Stimulated activated naive B cell treated with anti-CD40 and anti-IgM and Interleukin-4, amounts not matched to agents 10 μg/mL and 1 μg/mL and 100 μg/mL, for 72 hours (primary cell): ENCODE measurements at regions not wholly inside any gene's neighbourhood (a gene's known extent, or its start where the extent isn't known, plus 50 kb on each side); places are given as distances from the start of the nearest gene placed in this dataset.

Experiments
- ATAC-seq, 2 donors: fragments of 150-1000 bp; cut with Tn5 transposase; replicated peaks; 2 replicates each; pipeline ENCODE4 v1.10.0; 2021; ENCODE audit warnings: moderate library complexity in 1 of 2
- DNase-seq: peaks from one replicate; pipeline ENCODE4 v3.0.0; 2021
- H3K27ac Mint-ChIP-seq: one replicate; pipeline ENCODE4 v1.8.0; 2022; ENCODE audit warnings: mild to moderate bottlenecking, mixed read lengths
- H3K27me3 Mint-ChIP-seq, 2 donors: one replicate each; pipeline ENCODE4 v1.8.0; 2022; ENCODE audit warnings: mixed read lengths in 2 of 2
- H3K36me3 Mint-ChIP-seq, 2 donors: one replicate each; pipeline ENCODE4 v1.8.0; 2022; ENCODE audit warnings: mixed read lengths in 2 of 2, mild to moderate bottlenecking in 1 of 2
- H3K4me1 Mint-ChIP-seq, 2 donors: one replicate each; pipeline ENCODE4 v1.8.0; 2022; ENCODE audit warnings: mixed read lengths in 2 of 2, mild to moderate bottlenecking in 1 of 2
- H3K4me3 Mint-ChIP-seq, 2 donors: one replicate each; pipeline ENCODE4 v1.8.0; 2022; ENCODE audit warnings: mild to moderate bottlenecking in 2 of 2, mixed read lengths in 2 of 2, moderate library complexity in 1 of 2
- H3K9me3 Mint-ChIP-seq, 2 donors: one replicate each; pipeline ENCODE4 v1.8.0; 2022; ENCODE audit warnings: mixed read lengths in 2 of 2, mild to moderate bottlenecking in 1 of 2

DNA sequence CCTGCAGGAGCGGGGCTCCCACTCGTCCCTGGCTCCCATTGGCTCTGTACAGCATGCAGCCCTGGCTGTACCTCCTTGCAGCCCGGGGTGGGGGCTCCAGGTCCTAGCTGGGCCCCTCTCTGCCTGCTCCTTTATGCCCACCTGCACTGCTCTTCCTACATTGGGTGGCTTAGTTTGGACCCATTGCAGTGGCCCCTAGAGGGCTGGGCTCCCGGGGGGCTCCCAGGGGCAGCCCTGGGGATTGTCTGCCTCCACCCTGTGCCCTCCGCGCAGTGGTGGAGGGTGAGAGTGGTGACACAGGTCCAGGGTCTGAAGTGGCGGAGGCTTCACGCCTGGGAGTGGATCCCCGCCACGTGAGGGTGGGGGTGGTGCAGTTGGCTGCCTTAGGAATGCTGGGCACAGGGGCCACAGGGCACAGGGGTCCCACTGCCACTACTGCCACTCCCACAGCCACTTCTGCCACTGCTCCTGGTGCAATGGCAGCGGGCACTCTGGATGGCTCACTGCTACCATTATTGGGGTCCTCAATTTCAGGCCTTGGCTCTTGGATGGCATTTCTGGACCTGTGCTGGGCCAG, 177.1 kb downstream of the ARL4A start:
- H3K36me3 Mint-ChIP-seq: no peaks in the 10 kb centered on the region
- DNase-seq (no peak), ATAC-seq (no peak)
- no peaks in the 10 kb centered on the region for H3K27me3 Mint-ChIP-seq
- no peak overlapping the region for H3K4me3 Mint-ChIP-seq
- no peaks in the 10 kb centered on the region for H3K9me3 Mint-ChIP-seq
- no peak overlapping the region for H3K27ac Mint-ChIP-seq
- H3K4me1 Mint-ChIP-seq: no peaks in the 10 kb centered on the region

DNA sequence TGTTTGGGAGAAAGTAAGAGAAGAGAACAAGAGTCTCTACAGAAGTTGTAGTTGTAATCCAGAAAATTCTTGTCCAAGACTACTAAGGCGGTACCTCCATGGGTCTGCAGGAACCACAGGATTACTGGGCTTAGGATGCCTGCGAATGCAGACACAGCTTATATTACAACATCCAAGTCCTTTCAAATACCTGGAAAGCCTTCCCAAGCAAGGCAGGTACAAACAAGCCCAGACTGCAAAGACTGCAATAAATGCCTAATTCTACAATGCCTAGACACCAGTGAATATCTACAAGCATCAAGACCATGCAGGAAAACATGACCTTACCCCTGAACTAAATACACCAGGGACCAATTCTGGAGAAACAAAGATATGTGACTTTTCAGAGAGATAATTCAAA, 178.2 kb downstream of the ARL4A start:
- no peak for ATAC-seq
- Mint-ChIP-seq H3K27me3 (no peaks in the 10 kb centered on the region), H3K4me1 (no peaks in the 10 kb centered on the region), H3K9me3 (no peaks in the 10 kb centered on the region), H3K4me3 (no peak overlapping the region), H3K36me3 (no peaks in the 10 kb centered on the region), H3K27ac (no peak overlapping the region)
- no peak for DNase-seq

DNA sequence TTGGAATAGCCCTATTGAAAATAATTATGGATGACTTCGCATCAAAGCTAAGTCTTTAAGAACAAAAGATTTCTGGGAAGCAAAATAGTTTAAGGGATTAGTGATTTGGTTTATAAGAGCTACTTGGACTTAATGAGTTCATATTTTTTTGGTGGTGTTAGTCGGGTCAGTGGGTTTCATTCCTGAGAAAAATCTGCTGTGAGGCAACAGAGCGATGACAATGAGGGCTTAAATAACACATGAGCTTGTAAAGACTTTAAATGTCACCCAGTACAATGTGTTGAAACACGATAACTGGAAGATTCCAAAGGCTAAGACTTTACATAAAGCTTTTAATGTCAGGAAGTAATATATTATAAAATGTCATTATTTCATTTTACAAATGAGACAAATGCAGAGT, 178.8 kb downstream of the ARL4A start:
- DNase-seq: no peak
- Mint-ChIP-seq H3K36me3 (no peaks in the 10 kb centered on the region), H3K27ac (no peak overlapping the region), H3K27me3 (no peaks in the 10 kb centered on the region), H3K4me1 (no peaks in the 10 kb centered on the region), H3K9me3 (no peaks in the 10 kb centered on the region), H3K4me3 (no peak overlapping the region)
- ATAC-seq: no peak

DNA sequence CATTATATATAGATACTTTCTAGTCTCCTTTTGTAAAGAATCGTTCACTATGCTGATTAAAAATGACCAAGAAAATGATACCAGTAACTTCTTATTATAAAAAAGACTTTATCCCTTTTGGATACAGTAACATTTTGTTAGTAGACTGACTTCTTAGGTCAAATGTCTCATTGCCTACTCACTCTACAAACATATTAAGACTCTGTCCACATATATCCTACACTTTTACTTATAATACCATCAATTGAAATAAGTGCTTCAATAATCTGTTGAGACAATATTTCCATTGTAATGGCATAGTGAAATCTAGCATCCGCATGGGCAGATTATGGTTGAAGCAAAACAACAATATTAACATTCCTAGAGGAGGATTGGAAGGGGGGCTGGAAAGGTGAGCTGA, 180.6 kb downstream of the ARL4A start:
- Mint-ChIP-seq H3K4me1 (no peaks in the 10 kb centered on the region), H3K36me3 (no peaks in the 10 kb centered on the region), H3K4me3 (no peak overlapping the region), H3K9me3 (no peaks in the 10 kb centered on the region), H3K27me3 (no peaks in the 10 kb centered on the region), H3K27ac (no peak overlapping the region)
- DNase-seq (no peak), ATAC-seq (no peak)

DNA sequence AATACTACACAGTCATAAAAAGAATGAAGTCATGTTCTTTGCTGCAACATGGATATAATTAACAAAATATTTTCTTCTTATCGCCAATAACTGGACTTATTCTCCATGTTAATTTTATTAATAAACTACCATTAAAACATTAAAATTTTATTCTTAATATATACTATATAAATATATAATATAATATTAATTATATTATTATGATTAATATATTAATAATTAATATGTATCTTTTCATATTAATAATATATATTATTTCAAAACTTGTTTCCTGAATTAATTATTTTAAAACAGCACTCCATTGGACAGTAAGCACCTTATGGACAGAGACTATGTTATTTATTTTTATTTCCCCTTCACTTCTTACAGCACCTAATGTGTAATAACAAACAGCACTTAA, 182.8 kb downstream of the ARL4A start:
- H3K4me1 Mint-ChIP-seq: no peaks in the 10 kb centered on the region
- H3K36me3 Mint-ChIP-seq: no peaks in the 10 kb centered on the region
- no peak for DNase-seq
- H3K4me3 Mint-ChIP-seq: no peak overlapping the region
- H3K27me3 Mint-ChIP-seq: no peaks in the 10 kb centered on the region
- H3K27ac Mint-ChIP-seq: no peak overlapping the region
- no peak for ATAC-seq
- H3K9me3 Mint-ChIP-seq: no peaks in the 10 kb centered on the region

DNA sequence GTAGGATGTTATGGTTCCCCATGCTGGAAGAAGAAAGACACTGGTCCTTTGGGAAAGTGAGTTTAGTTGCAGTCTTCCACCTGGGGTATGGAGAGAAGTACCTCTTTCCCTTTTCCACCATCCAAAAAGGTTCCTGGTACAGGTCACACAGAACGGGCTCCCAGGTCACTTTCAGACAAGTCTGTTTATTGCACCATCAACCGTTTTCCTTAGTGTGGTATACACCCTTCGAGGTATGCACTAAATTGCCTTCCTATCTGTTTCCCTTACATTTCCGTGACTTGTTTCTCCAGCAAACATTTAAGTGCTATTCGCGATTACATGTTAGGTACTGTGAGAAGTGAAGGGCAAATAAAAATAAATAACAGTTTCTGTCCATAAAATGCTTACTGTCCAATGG, 185.1 kb downstream of the ARL4A start:
- H3K27ac Mint-ChIP-seq: no peak overlapping the region
- no peaks in the 10 kb centered on the region for H3K27me3 Mint-ChIP-seq
- H3K9me3 Mint-ChIP-seq: no peaks in the 10 kb centered on the region
- no peaks in the 10 kb centered on the region for H3K4me1 Mint-ChIP-seq
- H3K4me3 Mint-ChIP-seq: no peak overlapping the region
- no peaks in the 10 kb centered on the region for H3K36me3 Mint-ChIP-seq
- no peak for ATAC-seq
- no peak for DNase-seq

DNA sequence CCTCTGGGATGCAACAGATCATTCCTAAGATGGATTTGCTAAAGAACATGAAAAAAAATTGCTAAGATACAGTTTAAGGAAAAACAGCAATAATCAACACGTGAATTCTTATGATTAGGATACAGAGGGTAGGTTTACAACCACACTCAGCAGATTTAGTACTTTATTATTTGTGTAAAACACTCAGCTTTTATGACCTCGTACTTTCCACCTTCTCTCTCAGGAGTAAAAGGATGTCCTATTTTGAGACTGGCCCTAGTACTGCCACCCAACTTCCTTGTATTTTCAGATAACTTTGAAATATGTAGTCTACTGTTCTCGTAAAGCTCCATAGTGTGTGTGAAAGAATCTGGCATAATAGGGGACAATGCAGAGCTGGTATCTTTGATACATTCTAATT, 186.1 kb downstream of the ARL4A start:
- Mint-ChIP-seq H3K9me3 (no peaks in the 10 kb centered on the region), H3K36me3 (no peaks in the 10 kb centered on the region), H3K27ac (no peak overlapping the region), H3K4me3 (no peak overlapping the region), H3K27me3 (no peaks in the 10 kb centered on the region), H3K4me1 (no peaks in the 10 kb centered on the region)
- ATAC-seq: no peak
- no peak for DNase-seq

DNA sequence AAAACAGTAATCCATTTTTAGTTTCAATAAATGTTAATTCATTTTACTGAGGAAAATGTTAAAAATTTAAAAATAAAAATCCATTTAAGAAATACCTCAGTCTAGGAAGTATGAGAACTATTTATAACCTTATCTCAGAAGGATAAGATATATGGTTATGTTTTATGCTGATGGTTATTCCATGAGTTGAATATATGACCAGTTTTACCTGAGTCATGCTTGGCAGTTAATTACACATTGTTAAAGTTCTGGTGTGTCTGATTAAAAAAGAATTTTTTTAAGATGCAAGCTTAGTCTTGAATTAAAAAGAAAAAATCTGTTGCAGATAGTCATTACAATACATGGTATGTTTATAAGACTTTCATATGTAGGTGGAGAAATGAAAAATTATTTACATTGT, 191.7 kb downstream of the ARL4A start:
- H3K4me3 Mint-ChIP-seq: no peak overlapping the region
- H3K36me3 Mint-ChIP-seq: no peaks in the 10 kb centered on the region
- H3K4me1 Mint-ChIP-seq: peaks cover 1 to 5% of the 10 kb centered on the region in 2 donors
- DNase-seq: no peak
- peaks cover 3 to 6% of the 10 kb centered on the region in 2 donors for H3K9me3 Mint-ChIP-seq
- no peak overlapping the region for H3K27ac Mint-ChIP-seq
- H3K27me3 Mint-ChIP-seq: no peaks in the 10 kb centered on the region
- no peak for ATAC-seq

DNA sequence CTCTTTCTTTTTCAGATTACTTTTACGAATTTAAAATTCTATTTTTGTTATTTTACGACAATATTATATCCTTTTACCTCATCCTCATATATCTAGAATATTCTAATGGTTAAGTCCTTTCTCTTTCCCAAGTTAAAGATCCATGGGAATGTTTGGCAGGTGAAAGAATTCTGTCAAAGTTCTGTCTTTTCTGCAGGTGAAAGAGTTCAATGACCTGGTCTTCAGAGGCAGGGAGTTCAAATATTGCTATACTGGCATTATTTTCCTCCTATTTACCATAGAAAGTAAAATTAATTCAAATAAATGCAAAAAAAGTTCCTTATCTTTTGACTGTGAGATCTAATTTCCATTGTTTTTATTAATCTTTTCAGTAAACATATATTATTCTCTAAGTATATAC, 194.3 kb downstream of the ARL4A start:
- peaks cover 3 to 6% of the 10 kb centered on the region in 2 donors for H3K9me3 Mint-ChIP-seq
- H3K4me3 Mint-ChIP-seq: no peak overlapping the region
- no peaks in the 10 kb centered on the region for H3K27me3 Mint-ChIP-seq
- DNase-seq (no peak), ATAC-seq (no peak)
- peaks cover 1 to 5% of the 10 kb centered on the region in 2 donors for H3K4me1 Mint-ChIP-seq
- H3K27ac Mint-ChIP-seq: no peak overlapping the region
- no peaks in the 10 kb centered on the region for H3K36me3 Mint-ChIP-seq

DNA sequence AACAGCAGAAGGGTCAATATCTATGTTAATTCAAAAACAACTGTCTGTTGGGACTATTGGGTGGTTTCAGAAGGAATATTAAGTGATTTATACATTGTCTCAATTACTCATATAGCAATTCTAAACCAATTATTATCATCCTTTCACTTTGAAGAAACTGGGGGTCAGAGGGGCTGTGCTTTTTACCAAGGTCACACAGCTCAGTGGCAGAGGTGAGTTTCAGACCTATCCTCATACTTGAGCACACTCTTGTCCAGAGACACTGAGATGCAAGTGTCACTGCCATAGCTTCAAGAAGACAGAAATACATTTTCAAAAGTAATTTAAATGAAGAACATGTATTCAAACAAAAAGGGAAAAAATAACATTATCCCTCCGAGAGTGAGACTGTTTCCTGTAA, 195.3 kb downstream of the ARL4A start:
- no peaks in the 10 kb centered on the region for H3K27me3 Mint-ChIP-seq
- no peak for DNase-seq
- no peaks in the 10 kb centered on the region for H3K36me3 Mint-ChIP-seq
- no peak for ATAC-seq
- H3K27ac Mint-ChIP-seq: no peak overlapping the region
- H3K4me1 Mint-ChIP-seq: peaks cover 1 to 5% of the 10 kb centered on the region in 2 donors
- peaks cover 3 to 6% of the 10 kb centered on the region in 2 donors for H3K9me3 Mint-ChIP-seq
- H3K4me3 Mint-ChIP-seq: no peak overlapping the region

DNA sequence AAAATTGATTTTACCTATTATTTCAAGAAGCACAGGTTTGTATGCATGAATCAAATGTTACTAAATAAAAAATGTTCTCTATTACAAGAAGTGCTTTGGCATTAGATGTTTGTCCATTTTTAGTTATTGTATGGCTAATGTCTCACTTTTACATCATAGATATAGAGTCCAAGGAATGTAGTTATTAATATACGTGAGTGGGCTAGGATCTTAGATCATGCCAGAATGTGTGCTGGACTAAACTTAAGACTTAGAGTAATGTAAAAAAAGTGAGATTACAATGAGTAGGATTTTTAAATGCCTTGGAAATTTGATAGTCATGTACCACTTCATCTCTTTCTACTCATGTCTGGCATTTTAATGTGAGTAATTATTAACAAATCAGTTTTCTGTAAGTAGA, 196.6 kb downstream of the ARL4A start:
- Mint-ChIP-seq H3K9me3 (peaks cover 3 to 6% of the 10 kb centered on the region in 2 donors), H3K27me3 (peaks cover 0 to 7% of the 10 kb centered on the region in 2 donors), H3K36me3 (no peaks in the 10 kb centered on the region), H3K4me1 (peaks cover 1 to 5% of the 10 kb centered on the region in 2 donors), H3K4me3 (no peak overlapping the region), H3K27ac (no peak overlapping the region)
- no peak for DNase-seq
- no peak for ATAC-seq

DNA sequence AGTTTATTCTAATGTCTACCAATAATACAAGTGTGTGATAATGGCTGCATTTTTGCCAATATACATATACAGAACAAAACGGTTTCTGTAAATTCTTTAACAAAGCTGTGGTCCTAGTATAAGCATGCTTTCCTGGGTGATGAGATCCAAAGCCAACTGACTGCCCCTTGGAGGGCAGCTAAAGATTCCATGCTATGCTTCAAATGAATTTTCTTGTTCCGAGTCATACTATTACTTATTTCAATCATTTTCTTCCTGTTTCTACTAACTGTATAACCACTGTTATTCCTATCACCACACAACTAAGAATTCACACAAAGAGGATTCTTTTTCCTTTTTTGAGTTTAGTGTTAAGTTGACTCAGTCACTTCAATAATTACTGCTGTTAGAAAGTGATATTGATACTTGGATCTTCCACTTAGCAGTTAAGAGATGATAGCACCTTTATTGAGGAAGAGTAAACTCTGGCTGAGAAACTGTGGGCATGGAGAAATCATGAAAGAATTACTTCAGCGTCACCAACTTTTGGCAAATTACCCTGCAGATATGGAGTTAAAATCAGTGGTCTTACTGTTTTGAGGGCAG, 197.5 kb downstream of the ARL4A start:
- Mint-ChIP-seq H3K4me3 (no peak overlapping the region), H3K36me3 (no peaks in the 10 kb centered on the region), H3K27me3 (peaks cover 0 to 7% of the 10 kb centered on the region in 2 donors), H3K9me3 (peaks cover 3 to 6% of the 10 kb centered on the region in 2 donors), H3K27ac (no peak overlapping the region), H3K4me1 (peaks cover 1 to 5% of the 10 kb centered on the region in 2 donors)
- DNase-seq (no peak), ATAC-seq (no peak)

DNA sequence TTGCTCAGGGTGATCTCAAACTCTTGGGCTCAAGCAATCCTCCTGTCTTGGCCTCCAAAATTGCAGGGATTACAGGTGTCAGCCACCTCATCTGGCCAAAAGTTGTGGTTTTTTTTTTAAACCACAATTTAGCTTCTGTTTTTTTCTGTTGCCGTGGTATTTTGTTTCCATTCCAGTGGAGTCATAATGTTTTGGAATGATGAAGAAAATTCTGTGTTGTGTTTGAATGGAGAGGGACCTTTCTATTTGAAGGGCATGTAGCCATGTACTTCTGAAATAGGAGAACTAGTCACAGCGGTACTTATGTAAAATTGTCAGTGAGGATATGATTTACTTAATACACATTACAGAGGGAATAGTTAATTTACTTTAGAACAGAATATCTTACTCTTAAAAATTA, 201.3 kb downstream of the ARL4A start:
- ATAC-seq (no peak), DNase-seq (no peak)
- no peaks in the 10 kb centered on the region for H3K9me3 Mint-ChIP-seq
- H3K4me3 Mint-ChIP-seq: no peak overlapping the region
- H3K36me3 Mint-ChIP-seq: no peaks in the 10 kb centered on the region
- H3K4me1 Mint-ChIP-seq: no peaks in the 10 kb centered on the region
- peaks cover 0 to 7% of the 10 kb centered on the region in 2 donors for H3K27me3 Mint-ChIP-seq
- H3K27ac Mint-ChIP-seq: no peak overlapping the region

DNA sequence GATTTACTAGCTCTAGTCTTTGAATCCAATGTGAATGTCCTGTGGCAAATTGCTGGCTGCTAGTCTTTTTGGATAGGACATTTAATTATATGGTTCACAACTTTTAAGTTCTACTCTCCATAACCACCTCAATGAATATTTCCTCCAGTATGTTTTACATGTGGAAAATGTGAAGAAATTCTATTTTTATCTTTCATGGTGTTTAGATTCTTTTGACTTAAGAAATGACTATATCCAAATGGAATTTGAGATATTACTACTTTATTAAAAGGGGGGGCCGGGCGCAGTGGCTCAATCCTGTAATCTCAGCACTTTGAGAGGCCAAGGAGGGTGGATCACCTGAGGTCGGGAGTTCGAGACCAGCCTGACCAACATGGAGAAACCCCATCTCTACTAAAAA, 202.0 kb downstream of the ARL4A start:
- H3K4me1 Mint-ChIP-seq: no peaks in the 10 kb centered on the region
- H3K4me3 Mint-ChIP-seq: no peak overlapping the region
- H3K36me3 Mint-ChIP-seq: no peaks in the 10 kb centered on the region
- DNase-seq (no peak), ATAC-seq (no peak)
- peaks cover 0 to 7% of the 10 kb centered on the region in 2 donors for H3K27me3 Mint-ChIP-seq
- no peak overlapping the region for H3K27ac Mint-ChIP-seq
- no peaks in the 10 kb centered on the region for H3K9me3 Mint-ChIP-seq

DNA sequence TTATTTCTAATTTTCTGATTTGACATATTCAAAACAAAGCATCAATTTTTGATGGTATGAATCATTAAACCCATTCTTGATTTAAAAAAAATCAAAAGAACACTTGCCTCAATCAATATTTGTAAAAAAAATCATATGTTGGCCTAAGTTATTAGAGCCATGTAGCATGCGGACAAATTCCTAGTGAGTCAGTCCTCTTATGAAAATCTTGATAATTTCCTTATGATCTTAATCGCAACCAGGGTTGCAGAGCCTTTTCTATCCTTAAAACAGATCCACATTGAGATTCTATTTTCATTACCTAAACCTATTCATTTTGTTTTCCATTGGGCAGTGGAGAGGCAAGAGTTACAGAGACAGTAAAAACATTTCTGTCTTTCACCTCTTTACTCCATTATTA, 203.2 kb downstream of the ARL4A start:
- no peaks in the 10 kb centered on the region for H3K4me1 Mint-ChIP-seq
- H3K4me3 Mint-ChIP-seq: no peak overlapping the region
- no peak for ATAC-seq
- no peak overlapping the region for H3K27ac Mint-ChIP-seq
- H3K36me3 Mint-ChIP-seq: no peaks in the 10 kb centered on the region
- DNase-seq: no peak
- peaks cover 0 to 7% of the 10 kb centered on the region in 2 donors for H3K27me3 Mint-ChIP-seq
- no peaks in the 10 kb centered on the region for H3K9me3 Mint-ChIP-seq

DNA sequence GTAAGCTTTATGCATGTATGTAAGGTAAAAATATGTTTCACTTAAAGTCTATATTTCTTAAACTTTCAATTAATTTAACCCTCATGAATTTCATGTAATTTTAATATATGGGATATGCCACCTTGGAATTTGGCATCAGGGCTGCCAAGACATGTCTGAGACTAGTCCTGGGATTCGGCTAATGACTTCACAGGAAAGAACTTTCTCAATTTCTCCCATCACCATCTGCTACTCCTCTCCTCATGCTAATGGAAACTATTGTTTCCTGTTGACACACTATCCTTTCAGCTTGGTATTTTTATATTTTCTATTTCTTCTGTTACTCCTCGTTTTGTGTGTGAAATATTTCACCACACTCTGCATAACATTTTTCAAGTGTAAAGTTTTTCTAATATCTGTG, 205.9 kb downstream of the ARL4A start:
- H3K36me3 Mint-ChIP-seq: no peaks in the 10 kb centered on the region
- ATAC-seq: no peak
- no peak for DNase-seq
- no peaks in the 10 kb centered on the region for H3K9me3 Mint-ChIP-seq
- peaks cover 0 to 5% of the 10 kb centered on the region in 2 donors for H3K27me3 Mint-ChIP-seq
- no peaks in the 10 kb centered on the region for H3K4me1 Mint-ChIP-seq
- H3K4me3 Mint-ChIP-seq: no peak overlapping the region
- H3K27ac Mint-ChIP-seq: no peak overlapping the region
